ENCODE measurements at regions not wholly inside any gene's neighbourhood (a gene's known extent, or its start where the extent isn't known, plus 50 kb on each side); places are given as distances from the start of the nearest gene placed in this dataset.

- Histone ChIP-seq H3K36me3 (ENCODE audit: control insufficient read depth, insufficient read depth, low read length) (no peaks in the 10 kb centered on the region), H4K20me1 (ENCODE audit: control insufficient read depth, extremely low read depth, insufficient read depth, low read length) (no peaks in the 10 kb centered on the region), H3K4me1 (ENCODE audit: control insufficient read depth, extremely low read depth, insufficient read depth, low read length) (no peaks in the 10 kb centered on the region), H3K27me3 (ENCODE audit: control insufficient read depth, insufficient read depth, low read length) (no peaks in the 10 kb centered on the region), H3K9ac (ENCODE audit: insufficient read depth, low read length) (no peak overlapping the region), H3K4me3 (replicated peaks in 1 of 4; ENCODE audit: control extremely low read depth in 1 of 4, insufficient read depth in 1 of 4, low read depth in 3 of 4, low read length in 4 of 4) (no peak overlapping the region), H3K4me2 (ENCODE audit: extremely low read depth, insufficient read depth, low read length) (no peak overlapping the region), H3K27ac (ENCODE audit: insufficient read depth, low read length) (no peak overlapping the region), H2AFZ (ENCODE audit: low read length) (no peak overlapping the region), H3K79me2 (ENCODE audit: control insufficient read depth, insufficient read depth, low read length) (no peaks in the 10 kb centered on the region), H3K9me3 (ENCODE audit: control insufficient read depth, insufficient read depth, low read depth, low read length) (no peaks in the 10 kb centered on the region)
- DNase-seq (ENCODE audit: low read depth in 2 of 2): no peak
- TF ChIP-seq EZH2 (IDR thresholded peaks at IDR 0.05; ENCODE audit: low read length, missing control alignments) (no peak), CTCF (conservative IDR thresholded peaks at IDR 0.05 in 1 of 2, IDR thresholded peaks at IDR 0.05 in 1 of 2; ENCODE audit: low read depth in 1 of 2, low read length in 2 of 2) (no peak)
Measured at GRCh38 chr5:56638768-56639238, 176.5 kb upstream of the MAP3K1 start.

- TF ChIP-seq EZH2 (IDR thresholded peaks at IDR 0.05; ENCODE audit: low read length, missing control alignments) (no peak), CTCF (conservative IDR thresholded peaks at IDR 0.05 in 1 of 2, IDR thresholded peaks at IDR 0.05 in 1 of 2; ENCODE audit: low read depth in 1 of 2, low read length in 2 of 2) (no peak)
- Histone ChIP-seq H2AFZ (ENCODE audit: low read length) (no peak overlapping the region), H3K4me3 (replicated peaks in 1 of 4; ENCODE audit: control extremely low read depth in 1 of 4, insufficient read depth in 1 of 4, low read depth in 3 of 4, low read length in 4 of 4) (no peak overlapping the region), H3K9ac (ENCODE audit: insufficient read depth, low read length) (no peak overlapping the region), H3K27me3 (ENCODE audit: control insufficient read depth, insufficient read depth, low read length) (no peaks in the 10 kb centered on the region), H3K4me2 (ENCODE audit: extremely low read depth, insufficient read depth, low read length) (no peak overlapping the region), H3K36me3 (ENCODE audit: control insufficient read depth, insufficient read depth, low read length) (no peaks in the 10 kb centered on the region), H3K9me3 (ENCODE audit: control insufficient read depth, insufficient read depth, low read depth, low read length) (no peaks in the 10 kb centered on the region), H3K79me2 (ENCODE audit: control insufficient read depth, insufficient read depth, low read length) (no peaks in the 10 kb centered on the region), H3K27ac (ENCODE audit: insufficient read depth, low read length) (no peak overlapping the region), H4K20me1 (ENCODE audit: control insufficient read depth, extremely low read depth, insufficient read depth, low read length) (no peaks in the 10 kb centered on the region), H3K4me1 (ENCODE audit: control insufficient read depth, extremely low read depth, insufficient read depth, low read length) (no peaks in the 10 kb centered on the region)
- no peak for DNase-seq (ENCODE audit: low read depth in 2 of 2)
Measured at GRCh38 chr5:56638061-56638621, 177.2 kb upstream of the MAP3K1 start.

GRCh38 chr5:56637321-56637920, 177.9 kb upstream of the MAP3K1 start:
- H2AFZ ChIP-seq (ENCODE audit: low read length): no peak overlapping the region

More at GRCh38 chr5:56637321-56637920, 177.9 kb upstream of the MAP3K1 start:
- H4K20me1 ChIP-seq (ENCODE audit: control insufficient read depth, extremely low read depth, insufficient read depth, low read length): no peaks in the 10 kb centered on the region
- no peak overlapping the region for H3K9ac ChIP-seq (ENCODE audit: insufficient read depth, low read length)
- no peaks in the 10 kb centered on the region for H3K36me3 ChIP-seq (ENCODE audit: control insufficient read depth, insufficient read depth, low read length)
- H3K79me2 ChIP-seq (ENCODE audit: control insufficient read depth, insufficient read depth, low read length): no peaks in the 10 kb centered on the region
- TF ChIP-seq CTCF (conservative IDR thresholded peaks at IDR 0.05 in 1 of 2, IDR thresholded peaks at IDR 0.05 in 1 of 2; ENCODE audit: low read depth in 1 of 2, low read length in 2 of 2): no peak
- TF ChIP-seq EZH2 (IDR thresholded peaks at IDR 0.05; ENCODE audit: low read length, missing control alignments): no peak
- no peaks in the 10 kb centered on the region for H3K9me3 ChIP-seq (ENCODE audit: control insufficient read depth, insufficient read depth, low read depth, low read length)
- H3K27ac ChIP-seq (ENCODE audit: insufficient read depth, low read length): no peak overlapping the region
- no peak overlapping the region for H3K4me2 ChIP-seq (ENCODE audit: extremely low read depth, insufficient read depth, low read length)
- no peak overlapping the region for H3K4me3 ChIP-seq (replicated peaks in 1 of 4; ENCODE audit: control extremely low read depth in 1 of 4, insufficient read depth in 1 of 4, low read depth in 3 of 4, low read length in 4 of 4)
- no peaks in the 10 kb centered on the region for H3K27me3 ChIP-seq (ENCODE audit: control insufficient read depth, insufficient read depth, low read length)
- H3K4me1 ChIP-seq (ENCODE audit: control insufficient read depth, extremely low read depth, insufficient read depth, low read length): no peaks in the 10 kb centered on the region
- peak in 1 of 2 donors; percentile 75 for DNase-seq (ENCODE audit: low read depth in 2 of 2)

Measured in fibroblast of lung (primary cell).